ENCODE measurements at regions not wholly inside any gene's neighbourhood (a gene's known extent, or its start where the extent isn't known, plus 50 kb on each side); places are given as distances from the start of the nearest gene placed in this dataset.
"Not testable (repeated sequence)": the region's sequence is repeated elsewhere in the genome, so short reads cannot be mapped to it uniquely, and the experiment has no call there.

GRCh38 chr16:26454102-26454501, 612.6 kb upstream of the C16orf82 start:
- Histone ChIP-seq H3K4me3 (ENCODE audit: low read depth, low read length) (no peak overlapping the region), H3K27me3 (ENCODE audit: control insufficient read depth, insufficient read depth, low read length) (no peaks in the 10 kb centered on the region), H3K9me3 (ENCODE audit: control insufficient read depth, insufficient read depth, low read length) (no peaks in the 10 kb centered on the region), H3K4me1 (ENCODE audit: control insufficient read depth, insufficient read depth, low read length) (no peaks in the 10 kb centered on the region), H3K36me3 (ENCODE audit: control insufficient read depth, insufficient read depth, low read length) (no peaks in the 10 kb centered on the region), H3K27ac (ENCODE audit: low read depth, low read length) (no peak overlapping the region), H3K9ac (ENCODE audit: low read depth, low read length) (no peak overlapping the region)

GRCh38 chr16:26456074-26456473, 610.7 kb upstream of the C16orf82 start:
- no peaks in the 10 kb centered on the region for H3K27me3 ChIP-seq (ENCODE audit: control insufficient read depth, insufficient read depth, low read length)
- H3K4me3 ChIP-seq (ENCODE audit: low read depth, low read length): no peak overlapping the region
- no peaks in the 10 kb centered on the region for H3K36me3 ChIP-seq (ENCODE audit: control insufficient read depth, insufficient read depth, low read length)
- no peak overlapping the region for H3K9ac ChIP-seq (ENCODE audit: low read depth, low read length)
- no peaks in the 10 kb centered on the region for H3K9me3 ChIP-seq (ENCODE audit: control insufficient read depth, insufficient read depth, low read length)
- no peak overlapping the region for H3K27ac ChIP-seq (ENCODE audit: low read depth, low read length)
- no peaks in the 10 kb centered on the region for H3K4me1 ChIP-seq (ENCODE audit: control insufficient read depth, insufficient read depth, low read length)

DNA sequence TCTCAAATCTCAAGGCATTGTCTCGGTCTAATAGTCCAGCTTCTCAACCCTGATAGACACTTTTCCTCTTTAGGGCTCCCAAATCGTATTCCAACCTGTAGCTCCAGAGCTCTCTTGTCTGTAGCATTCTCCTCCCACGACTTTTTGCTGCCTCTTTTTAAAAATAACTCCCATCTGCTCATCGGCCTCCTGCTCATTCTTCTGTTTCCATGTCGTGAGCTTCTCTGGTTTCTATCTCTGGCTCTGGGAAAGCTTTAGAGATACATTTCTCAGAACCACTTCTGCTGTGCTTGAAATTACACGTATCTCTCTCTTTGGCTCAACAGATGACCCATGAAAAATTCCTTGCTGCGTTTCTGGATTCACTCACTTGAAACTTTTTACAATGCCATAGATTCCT, 609.6 kb upstream of the C16orf82 start:
- H3K27ac ChIP-seq (ENCODE audit: low read depth, low read length): no peak overlapping the region
- H3K4me3 ChIP-seq (ENCODE audit: low read depth, low read length): no peak overlapping the region
- no peaks in the 10 kb centered on the region for H3K9me3 ChIP-seq (ENCODE audit: control insufficient read depth, insufficient read depth, low read length)
- H3K27me3 ChIP-seq (ENCODE audit: control insufficient read depth, insufficient read depth, low read length): no peaks in the 10 kb centered on the region
- no peaks in the 10 kb centered on the region for H3K36me3 ChIP-seq (ENCODE audit: control insufficient read depth, insufficient read depth, low read length)
- no peak overlapping the region for H3K9ac ChIP-seq (ENCODE audit: low read depth, low read length)
- H3K4me1 ChIP-seq (ENCODE audit: control insufficient read depth, insufficient read depth, low read length): no peaks in the 10 kb centered on the region

- Histone ChIP-seq H3K9ac (ENCODE audit: low read depth, low read length) (no peak overlapping the region), H3K4me1 (ENCODE audit: control insufficient read depth, insufficient read depth, low read length) (no peaks in the 10 kb centered on the region), H3K27ac (ENCODE audit: low read depth, low read length) (no peak overlapping the region), H3K36me3 (ENCODE audit: control insufficient read depth, insufficient read depth, low read length) (no peaks in the 10 kb centered on the region), H3K9me3 (ENCODE audit: control insufficient read depth, insufficient read depth, low read length) (no peaks in the 10 kb centered on the region), H3K4me3 (ENCODE audit: low read depth, low read length) (no peak overlapping the region), H3K27me3 (ENCODE audit: control insufficient read depth, insufficient read depth, low read length) (no peaks in the 10 kb centered on the region)
These were observed 608.8 kb upstream of the C16orf82 start for GRCh38 chr16:26457882-26458281.

DNA sequence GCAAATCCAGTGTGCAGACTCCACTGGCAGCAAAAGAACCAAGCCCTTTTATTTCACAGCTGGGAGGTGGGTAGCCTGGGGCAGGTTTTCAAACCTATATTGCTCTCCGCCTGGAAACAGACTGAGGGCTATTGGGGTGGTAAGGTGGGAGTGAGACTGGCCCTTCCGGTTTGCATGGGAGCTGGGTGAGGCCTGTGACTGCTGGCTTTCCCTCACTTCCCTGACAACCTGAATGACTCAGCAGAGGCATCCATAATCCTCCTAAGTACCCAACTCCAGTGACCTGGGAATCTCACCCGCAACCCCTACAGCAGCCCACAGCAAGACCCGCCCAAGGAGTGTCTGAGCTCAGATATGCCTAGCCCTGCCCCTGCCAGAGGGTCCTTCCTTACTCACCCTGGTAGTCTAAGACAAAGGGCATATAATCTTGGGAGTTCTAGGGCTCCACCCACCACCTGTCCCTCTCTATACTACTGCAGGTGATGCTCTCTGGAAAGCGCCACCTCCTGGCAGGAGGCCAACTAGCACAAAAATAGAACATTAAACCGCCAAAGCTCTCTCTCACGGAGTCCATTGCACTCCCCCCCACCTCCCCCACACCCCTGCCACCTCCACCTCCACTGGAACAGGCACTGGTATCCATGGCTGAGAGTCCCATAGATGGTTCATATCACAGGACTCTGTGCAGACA, 602.0 kb upstream of the C16orf82 start:
- Histone ChIP-seq H3K9ac (ENCODE audit: low read depth, low read length) (no peak overlapping the region), H3K4me1 (ENCODE audit: control insufficient read depth, insufficient read depth, low read length) (no peaks in the 10 kb centered on the region), H3K4me3 (ENCODE audit: low read depth, low read length) (no peak overlapping the region), H3K9me3 (ENCODE audit: control insufficient read depth, insufficient read depth, low read length) (no peaks in the 10 kb centered on the region), H3K36me3 (ENCODE audit: control insufficient read depth, insufficient read depth, low read length) (no peaks in the 10 kb centered on the region), H3K27me3 (ENCODE audit: control insufficient read depth, insufficient read depth, low read length) (no peaks in the 10 kb centered on the region), H3K27ac (ENCODE audit: low read depth, low read length) (no peak overlapping the region)

DNA sequence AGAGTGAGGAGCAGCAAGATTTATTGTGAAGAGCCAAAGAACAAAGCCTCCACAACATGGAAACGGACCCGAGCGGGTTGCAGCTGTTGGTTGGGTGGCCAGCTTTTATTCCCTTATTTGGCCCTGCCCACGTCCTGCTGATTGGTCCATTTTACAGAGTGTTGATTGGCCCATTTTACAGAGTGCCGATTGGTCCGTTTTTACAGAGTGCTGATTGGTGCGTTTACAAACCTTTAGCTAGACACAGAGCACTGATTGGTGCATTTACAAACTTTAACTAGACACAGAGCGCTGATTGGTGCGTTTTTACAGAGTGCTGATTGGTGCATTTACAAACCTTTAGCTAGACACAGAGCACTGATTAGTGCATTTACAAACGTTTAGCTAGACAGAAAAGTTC, 592.3 kb upstream of the C16orf82 start:
- not testable (repeated sequence) for H3K27ac ChIP-seq (ENCODE audit: low read depth, low read length)

DNA sequence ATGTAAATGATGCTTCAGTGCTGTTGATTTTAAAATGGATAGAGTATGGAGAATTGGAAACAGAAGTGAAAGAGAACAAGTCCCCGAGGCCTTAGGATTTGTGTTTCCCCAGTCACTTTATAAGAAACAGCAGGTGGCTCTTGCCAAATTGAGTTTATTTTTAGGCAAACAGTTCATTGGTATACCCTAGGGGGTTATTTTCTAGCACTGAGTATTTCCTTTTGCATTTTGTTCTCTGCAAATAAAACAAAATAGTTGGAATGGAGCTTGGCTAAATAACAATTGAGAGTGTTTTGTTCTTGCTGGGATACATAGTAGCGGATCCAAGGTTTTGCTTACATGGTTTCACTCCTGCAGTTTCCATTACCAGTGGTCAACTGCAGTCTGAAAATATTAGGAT, 591.1 kb upstream of the C16orf82 start:
- Histone ChIP-seq H3K4me3 (ENCODE audit: low read depth, low read length) (no peak overlapping the region), H3K9ac (ENCODE audit: low read depth, low read length) (no peak overlapping the region), H3K4me1 (ENCODE audit: control insufficient read depth, insufficient read depth, low read length) (peaks cover 22% of the 10 kb centered on the region), H3K9me3 (ENCODE audit: control insufficient read depth, insufficient read depth, low read length) (peaks cover 25% of the 10 kb centered on the region), H3K27me3 (ENCODE audit: control insufficient read depth, insufficient read depth, low read length) (no peaks in the 10 kb centered on the region), H3K36me3 (ENCODE audit: control insufficient read depth, insufficient read depth, low read length) (no peaks in the 10 kb centered on the region), H3K27ac (ENCODE audit: low read depth, low read length) (peak overlapping the region; percentile 29)

More for the DNA sequence above, 592.3 kb upstream of the C16orf82 start:
- H3K27me3 ChIP-seq (ENCODE audit: control insufficient read depth, insufficient read depth, low read length); H3K4me3 ChIP-seq (ENCODE audit: low read depth, low read length); H3K36me3 ChIP-seq (ENCODE audit: control insufficient read depth, insufficient read depth, low read length); H3K9ac ChIP-seq (ENCODE audit: low read depth, low read length): not testable (repeated sequence)
- peaks cover 22% of the 10 kb centered on the region for H3K4me1 ChIP-seq (ENCODE audit: control insufficient read depth, insufficient read depth, low read length)
- H3K9me3 ChIP-seq (ENCODE audit: control insufficient read depth, insufficient read depth, low read length): peaks cover 23% of the 10 kb centered on the region

GRCh38 chr16:26491101-26491670, 575.5 kb upstream of the C16orf82 start:
- H3K9ac ChIP-seq (ENCODE audit: low read depth, low read length): no peak overlapping the region

DNA sequence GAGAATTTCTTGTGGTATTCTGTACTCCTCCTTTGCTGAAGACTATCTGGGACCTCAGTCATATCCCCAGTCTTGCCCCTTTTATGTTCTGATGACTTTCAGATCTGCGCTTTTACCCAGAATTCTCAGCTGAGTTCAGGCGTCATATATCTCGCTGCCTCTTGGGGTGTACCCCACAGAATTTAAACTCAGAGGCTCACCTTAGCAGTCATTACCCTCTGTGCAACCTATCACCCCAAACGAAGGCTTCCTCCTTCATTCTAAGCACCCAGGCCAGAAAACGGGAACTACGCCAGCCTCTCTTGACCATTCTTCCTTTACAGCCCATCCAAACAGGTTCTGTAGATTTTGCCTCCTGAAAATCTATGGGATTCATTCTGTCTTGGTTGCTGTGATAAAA, 574.8 kb upstream of the C16orf82 start:
- Histone ChIP-seq H3K4me3 (ENCODE audit: low read depth, low read length) (no peak overlapping the region), H3K9ac (ENCODE audit: low read depth, low read length) (no peak overlapping the region), H3K9me3 (ENCODE audit: control insufficient read depth, insufficient read depth, low read length) (no peaks in the 10 kb centered on the region), H3K36me3 (ENCODE audit: control insufficient read depth, insufficient read depth, low read length) (no peaks in the 10 kb centered on the region), H3K27ac (ENCODE audit: low read depth, low read length) (no peak overlapping the region), H3K4me1 (ENCODE audit: control insufficient read depth, insufficient read depth, low read length) (peaks cover 30% of the 10 kb centered on the region), H3K27me3 (ENCODE audit: control insufficient read depth, insufficient read depth, low read length) (no peaks in the 10 kb centered on the region)

More at GRCh38 chr16:26491101-26491670, 575.5 kb upstream of the C16orf82 start:
- Histone ChIP-seq H3K4me3 (ENCODE audit: low read depth, low read length) (no peak overlapping the region), H3K27me3 (ENCODE audit: control insufficient read depth, insufficient read depth, low read length) (no peaks in the 10 kb centered on the region), H3K27ac (ENCODE audit: low read depth, low read length) (no peak overlapping the region), H3K36me3 (ENCODE audit: control insufficient read depth, insufficient read depth, low read length) (no peaks in the 10 kb centered on the region), H3K9me3 (ENCODE audit: control insufficient read depth, insufficient read depth, low read length) (no peaks in the 10 kb centered on the region), H3K4me1 (ENCODE audit: control insufficient read depth, insufficient read depth, low read length) (peaks cover 30% of the 10 kb centered on the region)

GRCh38 chr16:26493751-26494150, 573.0 kb upstream of the C16orf82 start:
- Histone ChIP-seq H3K27ac (ENCODE audit: low read depth, low read length) (no peak overlapping the region), H3K4me3 (ENCODE audit: low read depth, low read length) (no peak overlapping the region), H3K9me3 (ENCODE audit: control insufficient read depth, insufficient read depth, low read length) (no peaks in the 10 kb centered on the region), H3K27me3 (ENCODE audit: control insufficient read depth, insufficient read depth, low read length) (no peaks in the 10 kb centered on the region), H3K4me1 (ENCODE audit: control insufficient read depth, insufficient read depth, low read length) (peaks cover 30% of the 10 kb centered on the region), H3K9ac (ENCODE audit: low read depth, low read length) (no peak overlapping the region), H3K36me3 (ENCODE audit: control insufficient read depth, insufficient read depth, low read length) (no peaks in the 10 kb centered on the region)

- Histone ChIP-seq H3K36me3 (ENCODE audit: control insufficient read depth, insufficient read depth, low read length) (no peaks in the 10 kb centered on the region), H3K9ac (ENCODE audit: low read depth, low read length) (no peak overlapping the region), H3K4me1 (ENCODE audit: control insufficient read depth, insufficient read depth, low read length) (peaks cover 15% of the 10 kb centered on the region), H3K9me3 (ENCODE audit: control insufficient read depth, insufficient read depth, low read length) (no peaks in the 10 kb centered on the region), H3K27ac (ENCODE audit: low read depth, low read length) (no peak overlapping the region), H3K4me3 (ENCODE audit: low read depth, low read length) (no peak overlapping the region), H3K27me3 (ENCODE audit: control insufficient read depth, insufficient read depth, low read length) (no peaks in the 10 kb centered on the region)
These were observed 568.8 kb upstream of the C16orf82 start for GRCh38 chr16:26497896-26498295.

All from HUES48 (cell line).